ENCODE measurements at regions not wholly inside any gene's neighbourhood (a gene's known extent, or its start where the extent isn't known, plus 50 kb on each side); places are given as distances from the start of the nearest gene placed in this dataset.

- H3K4me3 ChIP-seq (ENCODE audit: low read length), result no peak overlapping the region
- no peaks in the 10 kb centered on the region for H3K4me1 ChIP-seq (ENCODE audit: control insufficient read depth, insufficient read depth, low read length)
- H3K27me3 ChIP-seq (ENCODE audit: control insufficient read depth, insufficient read depth, low read length), result no peaks in the 10 kb centered on the region
- no peak for DNase-seq
- H3K9me3 ChIP-seq (ENCODE audit: control insufficient read depth, low read depth, low read length), result no peaks in the 10 kb centered on the region
- H3K27ac ChIP-seq (ENCODE audit: low read length), result no peak overlapping the region
- H3K36me3 ChIP-seq (ENCODE audit: control insufficient read depth, insufficient read depth, low read length), result no peaks in the 10 kb centered on the region
- WGBS (ENCODE audit: insufficient coverage, low lambda C conversion rate), result 100% methylated on average over 3 of the region's 6 CpGs
Observed at GRCh38 chr5:167864801-167865200, 426.6 kb upstream of the WWC1 start.

GRCh38 chr5:167866797-167867196, 424.6 kb upstream of the WWC1 start:
- Histone ChIP-seq H3K36me3 (ENCODE audit: control insufficient read depth, insufficient read depth, low read length) (no peaks in the 10 kb centered on the region), H3K27ac (ENCODE audit: low read length) (no peak overlapping the region), H3K4me3 (ENCODE audit: low read length) (no peak overlapping the region), H3K9me3 (ENCODE audit: control insufficient read depth, low read depth, low read length) (no peaks in the 10 kb centered on the region), H3K4me1 (ENCODE audit: control insufficient read depth, insufficient read depth, low read length) (no peaks in the 10 kb centered on the region), H3K27me3 (ENCODE audit: control insufficient read depth, insufficient read depth, low read length) (no peaks in the 10 kb centered on the region)
- 80% methylated on average over 2 of the region's 3 CpGs for WGBS (ENCODE audit: insufficient coverage, low lambda C conversion rate)
- DNase-seq, result no peak

- no peaks in the 10 kb centered on the region for H3K9me3 ChIP-seq (ENCODE audit: control insufficient read depth, low read depth, low read length)
- WGBS (ENCODE audit: insufficient coverage, low lambda C conversion rate), result 93% methylated on average over 2 of the region's 5 CpGs
Observed at GRCh38 chr5:167867281-167867680, 424.2 kb upstream of the WWC1 start.

GRCh38 chr5:167869125-167869524, 422.3 kb upstream of the WWC1 start:
- WGBS (ENCODE audit: insufficient coverage, low lambda C conversion rate), result 76% methylated on average over 2 of the region's 3 CpGs
- Histone ChIP-seq H3K9me3 (ENCODE audit: control insufficient read depth, low read depth, low read length) (no peaks in the 10 kb centered on the region), H3K4me1 (ENCODE audit: control insufficient read depth, insufficient read depth, low read length) (no peaks in the 10 kb centered on the region), H3K36me3 (ENCODE audit: control insufficient read depth, insufficient read depth, low read length) (no peaks in the 10 kb centered on the region), H3K27me3 (ENCODE audit: control insufficient read depth, insufficient read depth, low read length) (no peaks in the 10 kb centered on the region), H3K4me3 (ENCODE audit: low read length) (no peak overlapping the region), H3K27ac (ENCODE audit: low read length) (no peak overlapping the region)
- no peak for DNase-seq

More at GRCh38 chr5:167867281-167867680, 424.2 kb upstream of the WWC1 start:
- H3K4me3 ChIP-seq (ENCODE audit: low read length), result no peak overlapping the region
- no peak for DNase-seq
- no peaks in the 10 kb centered on the region for H3K27me3 ChIP-seq (ENCODE audit: control insufficient read depth, insufficient read depth, low read length)
- H3K36me3 ChIP-seq (ENCODE audit: control insufficient read depth, insufficient read depth, low read length), result no peaks in the 10 kb centered on the region
- H3K27ac ChIP-seq (ENCODE audit: low read length), result no peak overlapping the region
- no peaks in the 10 kb centered on the region for H3K4me1 ChIP-seq (ENCODE audit: control insufficient read depth, insufficient read depth, low read length)

- Histone ChIP-seq H3K4me1 (ENCODE audit: control insufficient read depth, insufficient read depth, low read length) (no peaks in the 10 kb centered on the region), H3K27me3 (ENCODE audit: control insufficient read depth, insufficient read depth, low read length) (no peaks in the 10 kb centered on the region), H3K9me3 (ENCODE audit: control insufficient read depth, low read depth, low read length) (no peaks in the 10 kb centered on the region), H3K4me3 (ENCODE audit: low read length) (no peak overlapping the region), H3K36me3 (ENCODE audit: control insufficient read depth, insufficient read depth, low read length) (no peaks in the 10 kb centered on the region), H3K27ac (ENCODE audit: low read length) (no peak overlapping the region)
- DNase-seq, result no peak
Observed at GRCh38 chr5:167870055-167870454, 421.4 kb upstream of the WWC1 start.

GRCh38 chr5:167871091-167871490, 420.4 kb upstream of the WWC1 start:
- H3K4me1 ChIP-seq (ENCODE audit: control insufficient read depth, insufficient read depth, low read length), result no peaks in the 10 kb centered on the region
- H3K27ac ChIP-seq (ENCODE audit: low read length), result no peak overlapping the region
- H3K36me3 ChIP-seq (ENCODE audit: control insufficient read depth, insufficient read depth, low read length), result no peaks in the 10 kb centered on the region
- H3K4me3 ChIP-seq (ENCODE audit: low read length), result no peak overlapping the region
- WGBS (ENCODE audit: insufficient coverage, low lambda C conversion rate), result no CpG with 5 or more reads among the region's 2 CpGs
- no peaks in the 10 kb centered on the region for H3K9me3 ChIP-seq (ENCODE audit: control insufficient read depth, low read depth, low read length)
- H3K27me3 ChIP-seq (ENCODE audit: control insufficient read depth, insufficient read depth, low read length), result no peaks in the 10 kb centered on the region
- DNase-seq, result no peak

- Histone ChIP-seq H3K4me3 (ENCODE audit: low read length) (no peak overlapping the region), H3K27me3 (ENCODE audit: control insufficient read depth, insufficient read depth, low read length) (no peaks in the 10 kb centered on the region), H3K27ac (ENCODE audit: low read length) (no peak overlapping the region), H3K4me1 (ENCODE audit: control insufficient read depth, insufficient read depth, low read length) (no peaks in the 10 kb centered on the region), H3K36me3 (ENCODE audit: control insufficient read depth, insufficient read depth, low read length) (no peaks in the 10 kb centered on the region), H3K9me3 (ENCODE audit: control insufficient read depth, low read depth, low read length) (no peaks in the 10 kb centered on the region)
- no peak for DNase-seq
- no CpG with 5 or more reads among the region's 2 CpGs for WGBS (ENCODE audit: insufficient coverage, low lambda C conversion rate)
Observed at GRCh38 chr5:167872791-167873190, 418.7 kb upstream of the WWC1 start.

- no peaks in the 10 kb centered on the region for H3K4me1 ChIP-seq (ENCODE audit: control insufficient read depth, insufficient read depth, low read length)
- 94% methylated on average over 2 of the region's 5 CpGs for WGBS (ENCODE audit: insufficient coverage, low lambda C conversion rate)
- H3K9me3 ChIP-seq (ENCODE audit: control insufficient read depth, low read depth, low read length), result no peaks in the 10 kb centered on the region
- no peak overlapping the region for H3K27ac ChIP-seq (ENCODE audit: low read length)
- H3K27me3 ChIP-seq (ENCODE audit: control insufficient read depth, insufficient read depth, low read length), result no peaks in the 10 kb centered on the region
- H3K4me3 ChIP-seq (ENCODE audit: low read length), result no peak overlapping the region
- no peak for DNase-seq
- H3K36me3 ChIP-seq (ENCODE audit: control insufficient read depth, insufficient read depth, low read length), result no peaks in the 10 kb centered on the region
Observed at GRCh38 chr5:167877114-167877722, 414.2 kb upstream of the WWC1 start.

- H3K36me3 ChIP-seq (ENCODE audit: control insufficient read depth, insufficient read depth, low read length), result no peaks in the 10 kb centered on the region
- no peak for DNase-seq
- WGBS (ENCODE audit: insufficient coverage, low lambda C conversion rate), result no CpG with 5 or more reads among the region's 1 CpG
- no peaks in the 10 kb centered on the region for H3K27me3 ChIP-seq (ENCODE audit: control insufficient read depth, insufficient read depth, low read length)
- H3K27ac ChIP-seq (ENCODE audit: low read length), result no peak overlapping the region
- H3K4me3 ChIP-seq (ENCODE audit: low read length), result no peak overlapping the region
- H3K9me3 ChIP-seq (ENCODE audit: control insufficient read depth, low read depth, low read length), result no peaks in the 10 kb centered on the region
- no peaks in the 10 kb centered on the region for H3K4me1 ChIP-seq (ENCODE audit: control insufficient read depth, insufficient read depth, low read length)
Observed at GRCh38 chr5:167877924-167878323, 413.5 kb upstream of the WWC1 start.

GRCh38 chr5:167880420-167880819, 411.0 kb upstream of the WWC1 start:
- H3K27me3 ChIP-seq (ENCODE audit: control insufficient read depth, insufficient read depth, low read length), result no peaks in the 10 kb centered on the region
- no peak overlapping the region for H3K4me3 ChIP-seq (ENCODE audit: low read length)
- H3K4me1 ChIP-seq (ENCODE audit: control insufficient read depth, insufficient read depth, low read length), result no peaks in the 10 kb centered on the region
- WGBS (ENCODE audit: insufficient coverage, low lambda C conversion rate), result no CpG with 5 or more reads among the region's 1 CpG
- H3K9me3 ChIP-seq (ENCODE audit: control insufficient read depth, low read depth, low read length), result no peaks in the 10 kb centered on the region
- no peak overlapping the region for H3K27ac ChIP-seq (ENCODE audit: low read length)
- DNase-seq, result no peak
- no peaks in the 10 kb centered on the region for H3K36me3 ChIP-seq (ENCODE audit: control insufficient read depth, insufficient read depth, low read length)

- Histone ChIP-seq H3K27me3 (ENCODE audit: control insufficient read depth, insufficient read depth, low read length) (no peaks in the 10 kb centered on the region), H3K27ac (ENCODE audit: low read length) (no peak overlapping the region), H3K4me3 (ENCODE audit: low read length) (no peak overlapping the region), H3K36me3 (ENCODE audit: control insufficient read depth, insufficient read depth, low read length) (no peaks in the 10 kb centered on the region), H3K9me3 (ENCODE audit: control insufficient read depth, low read depth, low read length) (no peaks in the 10 kb centered on the region), H3K4me1 (ENCODE audit: control insufficient read depth, insufficient read depth, low read length) (no peaks in the 10 kb centered on the region)
- WGBS (ENCODE audit: insufficient coverage, low lambda C conversion rate), result no CpG with 5 or more reads among the region's 1 CpG
- no peak for DNase-seq
Observed at GRCh38 chr5:167881041-167881440, 410.4 kb upstream of the WWC1 start.
